ENCODE measurements at regions not wholly inside any gene's neighbourhood (a gene's known extent, or its start where the extent isn't known, plus 50 kb on each side); places are given as distances from the start of the nearest gene placed in this dataset.

GRCh38 chr7:17640730-17641377, 299.4 kb downstream of the SNX13 start:
- peaks cover 49% of the 10 kb centered on the region for H3K27me3 Mint-ChIP-seq
- H3K9me3 Mint-ChIP-seq: no peaks in the 10 kb centered on the region
- H3K36me3 Mint-ChIP-seq (ENCODE audit: insufficient read depth): no peaks in the 10 kb centered on the region
- no peak overlapping the region for H3K27ac Mint-ChIP-seq (ENCODE audit: low read depth)
- DNase-seq (ENCODE audit: low spot score in 2 of 2) (no peak), ATAC-seq (replicated peaks; ENCODE audit: extremely low read depth, poor library complexity, severe bottlenecking) (no peak)
- H3K4me1 Mint-ChIP-seq: no peaks in the 10 kb centered on the region
- no peak overlapping the region for H3K4me3 Mint-ChIP-seq

- ATAC-seq (replicated peaks; ENCODE audit: extremely low read depth, poor library complexity, severe bottlenecking) (no peak), DNase-seq (ENCODE audit: low spot score in 2 of 2) (no peak)
- no peaks in the 10 kb centered on the region for H3K4me1 Mint-ChIP-seq
- no peaks in the 10 kb centered on the region for H3K36me3 Mint-ChIP-seq (ENCODE audit: insufficient read depth)
- H3K27ac Mint-ChIP-seq (ENCODE audit: low read depth): no peak overlapping the region
- H3K9me3 Mint-ChIP-seq: no peaks in the 10 kb centered on the region
- H3K27me3 Mint-ChIP-seq: peaks cover 69% of the 10 kb centered on the region
- no peak overlapping the region for H3K4me3 Mint-ChIP-seq
Measured at GRCh38 chr7:17645500-17645899, 294.8 kb downstream of the SNX13 start.

- ATAC-seq (replicated peaks; ENCODE audit: extremely low read depth, poor library complexity, severe bottlenecking): no peak
- no peaks in the 10 kb centered on the region for H3K4me1 Mint-ChIP-seq
- H3K27ac Mint-ChIP-seq (ENCODE audit: low read depth): no peak overlapping the region
Measured at GRCh38 chr7:17646253-17646956, 293.9 kb downstream of the SNX13 start.

GRCh38 chr7:17651341-17651740, 289.0 kb downstream of the SNX13 start:
- H3K9me3 Mint-ChIP-seq: no peaks in the 10 kb centered on the region
- ATAC-seq (replicated peaks; ENCODE audit: extremely low read depth, poor library complexity, severe bottlenecking) (no peak), DNase-seq (ENCODE audit: low spot score in 2 of 2) (no peak)
- H3K27me3 Mint-ChIP-seq: peaks cover 52% of the 10 kb centered on the region
- H3K4me1 Mint-ChIP-seq: no peaks in the 10 kb centered on the region
- no peak overlapping the region for H3K27ac Mint-ChIP-seq (ENCODE audit: low read depth)
- no peaks in the 10 kb centered on the region for H3K36me3 Mint-ChIP-seq (ENCODE audit: insufficient read depth)
- H3K4me3 Mint-ChIP-seq: no peak overlapping the region

More at GRCh38 chr7:17646253-17646956, 293.9 kb downstream of the SNX13 start:
- Mint-ChIP-seq H3K9me3 (no peaks in the 10 kb centered on the region), H3K27me3 (peaks cover 70% of the 10 kb centered on the region), H3K4me3 (no peak overlapping the region), H3K36me3 (ENCODE audit: insufficient read depth) (no peaks in the 10 kb centered on the region)
- DNase-seq (ENCODE audit: low spot score in 2 of 2): no peak

GRCh38 chr7:17651863-17652385, 288.4 kb downstream of the SNX13 start:
- ATAC-seq (replicated peaks; ENCODE audit: extremely low read depth, poor library complexity, severe bottlenecking) (no peak), DNase-seq (ENCODE audit: low spot score in 2 of 2) (no peak)
- Mint-ChIP-seq H3K27ac (ENCODE audit: low read depth) (no peak overlapping the region), H3K36me3 (ENCODE audit: insufficient read depth) (no peaks in the 10 kb centered on the region), H3K4me1 (no peaks in the 10 kb centered on the region), H3K27me3 (peaks cover 46% of the 10 kb centered on the region), H3K4me3 (no peak overlapping the region), H3K9me3 (no peaks in the 10 kb centered on the region)

- peaks cover 26% of the 10 kb centered on the region for H3K27me3 Mint-ChIP-seq
- no peak overlapping the region for H3K4me3 Mint-ChIP-seq
- H3K36me3 Mint-ChIP-seq (ENCODE audit: insufficient read depth): no peaks in the 10 kb centered on the region
- no peaks in the 10 kb centered on the region for H3K4me1 Mint-ChIP-seq
- no peak for ATAC-seq (replicated peaks; ENCODE audit: extremely low read depth, poor library complexity, severe bottlenecking)
- no peak for DNase-seq (ENCODE audit: low spot score in 2 of 2)
- no peaks in the 10 kb centered on the region for H3K9me3 Mint-ChIP-seq
- no peak overlapping the region for H3K27ac Mint-ChIP-seq (ENCODE audit: low read depth)
Measured at GRCh38 chr7:17654940-17655339, 285.4 kb downstream of the SNX13 start.

GRCh38 chr7:17659126-17659525, 281.2 kb downstream of the SNX13 start:
- ATAC-seq (replicated peaks; ENCODE audit: extremely low read depth, poor library complexity, severe bottlenecking): no peak
- no peak overlapping the region for H3K4me3 Mint-ChIP-seq
- no peaks in the 10 kb centered on the region for H3K4me1 Mint-ChIP-seq
- H3K27ac Mint-ChIP-seq (ENCODE audit: low read depth): no peak overlapping the region
- H3K36me3 Mint-ChIP-seq (ENCODE audit: insufficient read depth): no peaks in the 10 kb centered on the region
- DNase-seq (ENCODE audit: low spot score in 2 of 2): no peak
- H3K27me3 Mint-ChIP-seq: peaks cover 34% of the 10 kb centered on the region
- no peaks in the 10 kb centered on the region for H3K9me3 Mint-ChIP-seq

- no peak overlapping the region for H3K27ac Mint-ChIP-seq (ENCODE audit: low read depth)
- H3K9me3 Mint-ChIP-seq: no peaks in the 10 kb centered on the region
Measured at GRCh38 chr7:17660116-17660515, 280.2 kb downstream of the SNX13 start.

GRCh38 chr7:17661982-17662585, 278.2 kb downstream of the SNX13 start:
- H3K27ac Mint-ChIP-seq (ENCODE audit: low read depth): no peak overlapping the region
- no peaks in the 10 kb centered on the region for H3K36me3 Mint-ChIP-seq (ENCODE audit: insufficient read depth)
- ATAC-seq (replicated peaks; ENCODE audit: extremely low read depth, poor library complexity, severe bottlenecking): no peak

More at GRCh38 chr7:17660116-17660515, 280.2 kb downstream of the SNX13 start:
- no peaks in the 10 kb centered on the region for H3K4me1 Mint-ChIP-seq
- peaks cover 30% of the 10 kb centered on the region for H3K27me3 Mint-ChIP-seq
- DNase-seq (ENCODE audit: low spot score in 2 of 2) (no peak), ATAC-seq (replicated peaks; ENCODE audit: extremely low read depth, poor library complexity, severe bottlenecking) (no peak)
- H3K4me3 Mint-ChIP-seq: no peak overlapping the region
- H3K36me3 Mint-ChIP-seq (ENCODE audit: insufficient read depth): no peaks in the 10 kb centered on the region

GRCh38 chr7:17663061-17663675, 277.1 kb downstream of the SNX13 start:
- Mint-ChIP-seq H3K4me1 (no peaks in the 10 kb centered on the region), H3K36me3 (ENCODE audit: insufficient read depth) (no peaks in the 10 kb centered on the region), H3K4me3 (no peak overlapping the region), H3K27ac (ENCODE audit: low read depth) (no peak overlapping the region), H3K9me3 (no peaks in the 10 kb centered on the region), H3K27me3 (peaks cover 29% of the 10 kb centered on the region)
- DNase-seq (ENCODE audit: low spot score in 2 of 2) (no peak), ATAC-seq (replicated peaks; ENCODE audit: extremely low read depth, poor library complexity, severe bottlenecking) (no peak)

More at GRCh38 chr7:17661982-17662585, 278.2 kb downstream of the SNX13 start:
- Mint-ChIP-seq H3K4me1 (no peaks in the 10 kb centered on the region), H3K4me3 (no peak overlapping the region), H3K27me3 (peaks cover 29% of the 10 kb centered on the region), H3K9me3 (no peaks in the 10 kb centered on the region)
- no peak for DNase-seq (ENCODE audit: low spot score in 2 of 2)

GRCh38 chr7:17665029-17665428, 275.3 kb downstream of the SNX13 start:
- no peak overlapping the region for H3K27ac Mint-ChIP-seq (ENCODE audit: low read depth)
- no peaks in the 10 kb centered on the region for H3K9me3 Mint-ChIP-seq
- peaks cover 38% of the 10 kb centered on the region for H3K27me3 Mint-ChIP-seq
- H3K4me1 Mint-ChIP-seq: no peaks in the 10 kb centered on the region
- ATAC-seq (replicated peaks; ENCODE audit: extremely low read depth, poor library complexity, severe bottlenecking): no peak
- H3K4me3 Mint-ChIP-seq: no peak overlapping the region
- H3K36me3 Mint-ChIP-seq (ENCODE audit: insufficient read depth): no peaks in the 10 kb centered on the region
- no peak for DNase-seq (ENCODE audit: low spot score in 2 of 2)

- H3K9me3 Mint-ChIP-seq: no peaks in the 10 kb centered on the region
- no peaks in the 10 kb centered on the region for H3K36me3 Mint-ChIP-seq (ENCODE audit: insufficient read depth)
- ATAC-seq (replicated peaks; ENCODE audit: extremely low read depth, poor library complexity, severe bottlenecking) (no peak), DNase-seq (ENCODE audit: low spot score in 2 of 2) (no peak)
- H3K27me3 Mint-ChIP-seq: peaks cover 31% of the 10 kb centered on the region
- no peak overlapping the region for H3K4me3 Mint-ChIP-seq
- no peak overlapping the region for H3K27ac Mint-ChIP-seq (ENCODE audit: low read depth)
- no peaks in the 10 kb centered on the region for H3K4me1 Mint-ChIP-seq
Measured at GRCh38 chr7:17668122-17668521, 272.2 kb downstream of the SNX13 start.

Measured in central memory CD8-positive, alpha-beta T cell (primary cell).